HL-60 (cell line): ENCODE measurements at regions not wholly inside any gene's neighbourhood (a gene's known extent, or its start where the extent isn't known, plus 50 kb on each side); places are given as distances from the start of the nearest gene placed in this dataset.

ENCODE experiments used
- DNase-seq, 2 experiments: peaks; one replicate each; pipeline ENCODE4 v3.0.0-alpha.2; 2010 to 2020; ENCODE audit warnings: low read depth in 1 of 2, low spot score in 1 of 2
- H3K27ac ChIP-seq: fragments of 250-450 bp; sonication (Bioruptor Pico); replicated peaks from 2 replicates; pipeline ENCODE4 v1.5.1; 2020; ENCODE audit warnings: mild to moderate bottlenecking, moderate library complexity
- H3K27me3 ChIP-seq: fragments of 250-450 bp; sonication (Bioruptor Pico); 2 replicates; pipeline ENCODE4 v1.5.1; 2021; ENCODE audit warnings: mild to moderate bottlenecking, moderate library complexity; ENCODE audit not compliant: insufficient read depth, poor library complexity, severe bottlenecking
- H3K4me3 ChIP-seq: replicated peaks from 2 replicates; pipeline ENCODE4 v1.5.1; 2011; ENCODE audit warnings: mild to moderate bottlenecking, control low read depth, low read length; ENCODE audit not compliant: insufficient read depth
- CTCF ChIP-seq: IDR thresholded peaks from one replicate; pipeline ENCODE4 v1.5.1; 2011; ENCODE audit warnings: low read length, control low read depth, inconsistent platforms; ENCODE audit not compliant: insufficient read depth
- GABPA ChIP-seq: IDR thresholded peaks from 2 replicates; pipeline ENCODE4 v1.6.1; 2012; ENCODE audit warnings: low read depth
- POLR2AphosphoS5 ChIP-seq: IDR thresholded peaks from 2 replicates; pipeline ENCODE4 v1.6.1; 2012; ENCODE audit warnings: low read depth
- REST ChIP-seq: IDR thresholded peaks from 2 replicates; pipeline ENCODE4 v1.6.1; 2012; ENCODE audit warnings: low read depth; ENCODE audit not compliant: insufficient replicate concordance
- SPI1 ChIP-seq: IDR thresholded peaks from 2 replicates; pipeline ENCODE4 v1.6.1; 2012; ENCODE audit warnings: low read depth, mild to moderate bottlenecking, borderline replicate concordance

- Histone ChIP-seq H3K4me3 (no peak overlapping the region), H3K27me3 (no peaks in the 10 kb centered on the region), H3K27ac (no peak overlapping the region)
- no peak for DNase-seq
- no peak for TF ChIP-seq POLR2AphosphoS5
- TF ChIP-seq SPI1: no peak
- no peak for TF ChIP-seq CTCF
- no peak for TF ChIP-seq GABPA
- no peak for TF ChIP-seq REST
Observed at GRCh38 chr2:240304746-240305161, 130.7 kb upstream of the GPC1 start.

- no peak for DNase-seq
- TF ChIP-seq GABPA (no peak), SPI1 (no peak), POLR2AphosphoS5 (no peak), CTCF (no peak), REST (no peak)
- Histone ChIP-seq H3K4me3 (no peak overlapping the region), H3K27ac (no peak overlapping the region), H3K27me3 (no peaks in the 10 kb centered on the region)
Observed at GRCh38 chr2:240305369-240305962, 130.0 kb upstream of the GPC1 start.

GRCh38 chr2:240306185-240306584 lies 129.3 kb upstream of the GPC1 start:
- H3K27me3 ChIP-seq: no peaks in the 10 kb centered on the region
- DNase-seq: no peak
- H3K27ac ChIP-seq: no peak overlapping the region
- no peak overlapping the region for H3K4me3 ChIP-seq
- TF ChIP-seq REST (no peak), SPI1 (no peak), CTCF (no peak), POLR2AphosphoS5 (no peak), GABPA (no peak)
